OCI-M2 (cell line): ENCODE measurements at regions not wholly inside any gene's neighbourhood (a gene's known extent, or its start where the extent isn't known, plus 50 kb on each side); places are given as distances from the start of the nearest gene placed in this dataset.
"Not testable (repeated sequence)": the region's sequence is repeated elsewhere in the genome, so short reads cannot be mapped to it uniquely, and the experiment has no call there.

ENCODE experiments used
- DNase-seq: peaks from one replicate; lab custom pipeline; 2025; ENCODE audit not compliant: unreplicated experiment; lab: John Stamatoyannopoulos, UW

DNA sequence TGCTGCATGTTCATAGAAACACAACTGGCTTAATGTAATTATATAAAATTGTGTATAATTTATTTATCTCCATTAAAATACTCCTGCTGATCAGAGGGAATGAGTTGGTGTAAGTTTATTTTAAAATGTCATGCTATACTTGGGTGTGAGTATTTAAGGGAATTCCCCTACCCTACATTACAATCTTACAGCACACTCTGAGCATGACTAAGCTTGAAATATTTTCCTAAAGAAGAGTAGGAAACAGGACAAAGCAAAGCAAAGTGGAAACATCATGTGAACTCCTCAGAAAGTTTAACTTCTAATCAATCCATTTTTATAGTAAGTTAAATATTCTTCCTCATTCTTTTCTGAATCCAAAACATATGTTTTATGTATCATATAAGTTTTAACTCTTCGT lies 1271.3 kb downstream of the EFNA5 start:
- DNase-seq, result no peak

DNA sequence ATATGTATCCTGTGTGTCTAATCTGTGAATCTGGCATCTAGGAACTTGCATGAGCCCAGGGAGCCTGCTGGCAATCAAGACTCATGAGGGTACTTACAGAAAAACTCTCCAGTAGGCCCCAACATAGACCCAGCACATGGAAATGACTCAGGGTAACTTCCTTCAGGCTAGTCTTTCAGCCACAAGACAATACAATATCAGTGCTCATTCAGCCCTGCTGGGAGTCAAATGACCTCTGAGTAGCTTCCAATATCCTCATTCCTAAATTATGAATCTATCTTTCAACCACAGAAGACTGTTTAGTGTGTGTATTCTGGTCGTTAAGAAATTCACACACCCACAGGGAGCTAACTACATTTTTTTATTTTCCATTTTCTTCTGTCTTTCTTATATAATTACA lies 1273.0 kb downstream of the EFNA5 start:
- DNase-seq, result no peak

DNA sequence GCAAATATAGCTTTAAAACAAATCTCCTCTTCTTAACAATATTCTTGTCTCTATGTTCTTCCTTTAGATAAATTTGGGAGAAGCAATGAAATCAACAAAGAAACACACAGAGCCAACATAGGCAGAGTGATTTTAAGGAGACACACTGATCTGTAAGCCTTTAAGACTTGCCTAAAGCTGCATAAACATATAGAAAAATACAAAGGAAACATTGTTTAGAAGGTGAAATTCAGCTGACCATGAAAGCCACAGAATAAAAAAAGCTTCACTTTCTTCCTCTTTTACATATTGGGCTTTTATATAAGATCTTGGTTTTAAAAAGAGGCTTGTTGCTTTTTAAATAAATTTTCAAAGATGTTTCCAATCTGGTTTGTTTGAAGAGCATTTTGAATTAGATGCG lies 1277.5 kb downstream of the EFNA5 start:
- DNase-seq, result no peak

DNA sequence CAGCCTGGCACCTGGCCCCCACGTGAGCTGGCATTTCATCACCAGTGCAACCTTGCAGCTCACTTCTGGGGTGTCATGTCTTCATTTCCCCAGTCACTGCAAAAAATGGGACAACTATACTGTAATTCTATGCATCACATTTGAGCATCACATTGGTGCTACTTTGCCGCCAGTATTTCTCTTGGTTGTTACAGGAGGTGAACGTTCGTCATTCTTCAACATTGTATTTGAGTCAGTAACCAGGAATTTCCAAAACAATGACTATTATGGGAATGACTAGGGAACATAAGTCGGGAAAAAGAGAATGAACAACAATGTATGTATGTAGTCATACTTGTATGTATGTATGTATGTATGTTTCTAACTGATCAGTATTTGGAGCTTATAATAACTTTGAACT lies 1278.0 kb downstream of the EFNA5 start:
- DNase-seq, result no peak

DNA sequence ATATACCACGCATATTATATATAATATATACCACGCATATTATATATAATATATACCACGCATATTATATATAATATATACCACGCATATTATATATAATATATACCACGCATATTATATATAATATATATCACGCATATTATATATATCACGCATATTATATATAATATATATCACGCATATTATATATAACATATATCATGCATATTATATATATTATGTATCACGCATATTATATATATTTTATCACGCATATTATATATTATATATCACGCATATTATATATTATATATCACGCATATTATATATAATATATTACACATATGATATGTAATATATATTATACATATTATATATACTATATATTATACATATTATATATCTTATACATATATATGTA lies 1283.0 kb downstream of the EFNA5 start:
- DNase-seq, result not testable (repeated sequence)

DNA sequence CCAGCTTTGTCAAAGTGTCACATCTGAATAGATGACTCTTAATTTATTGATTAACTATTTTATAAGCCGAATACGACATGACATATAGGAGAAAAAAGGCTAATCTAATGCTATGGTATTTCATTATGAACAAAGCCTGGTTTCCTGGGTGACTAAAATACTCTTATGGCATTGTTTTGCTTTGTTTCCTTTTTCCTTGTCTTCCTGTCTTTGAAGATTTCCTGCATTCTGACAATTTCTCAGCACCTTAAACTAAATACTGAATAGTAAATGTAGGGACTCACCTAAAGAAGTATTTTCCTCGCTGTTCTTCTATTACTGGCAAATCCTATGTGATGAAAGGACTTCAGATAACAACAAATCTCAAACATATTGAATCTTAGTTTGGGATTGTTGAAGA lies 1284.5 kb downstream of the EFNA5 start:
- no peak for DNase-seq

DNA sequence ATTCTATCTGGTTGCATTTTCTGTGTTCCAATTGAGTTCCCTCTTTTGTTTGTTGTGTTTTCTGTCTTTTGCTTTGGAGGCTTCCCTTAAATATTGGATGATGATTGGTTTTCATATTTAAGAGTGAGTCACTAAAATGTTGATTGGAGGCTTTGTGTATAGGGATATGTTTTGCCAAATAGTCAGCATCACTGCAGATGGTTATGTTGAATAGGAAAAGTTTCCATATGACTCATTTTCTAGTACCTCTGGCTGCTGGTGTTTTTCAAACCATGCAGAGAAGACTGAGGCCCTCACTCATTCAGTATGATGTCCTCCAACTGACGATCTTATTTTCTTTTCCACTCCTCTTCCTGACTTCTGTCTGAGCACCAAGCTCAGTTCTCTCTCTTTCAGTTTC lies 1290.0 kb downstream of the EFNA5 start:
- DNase-seq, result no peak

DNA sequence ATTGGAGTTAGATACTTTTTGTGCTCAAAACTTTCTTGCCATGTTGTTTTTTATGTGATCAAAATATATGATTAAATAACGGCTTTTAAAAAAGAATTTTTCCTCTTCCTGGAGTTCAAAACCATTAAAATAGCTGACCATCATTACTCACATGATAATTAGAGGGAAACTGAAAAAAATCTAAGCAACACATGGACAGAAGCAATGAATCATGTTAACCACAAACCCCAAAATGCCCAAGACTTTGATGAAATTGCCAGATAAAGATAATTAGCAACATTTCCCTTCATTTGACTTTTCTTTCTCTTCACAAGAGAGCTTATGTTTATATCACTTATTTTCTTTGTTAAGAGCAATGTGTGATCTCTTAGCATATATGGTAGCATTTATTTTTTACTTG lies 1294.2 kb downstream of the EFNA5 start:
- DNase-seq, result no peak

DNA sequence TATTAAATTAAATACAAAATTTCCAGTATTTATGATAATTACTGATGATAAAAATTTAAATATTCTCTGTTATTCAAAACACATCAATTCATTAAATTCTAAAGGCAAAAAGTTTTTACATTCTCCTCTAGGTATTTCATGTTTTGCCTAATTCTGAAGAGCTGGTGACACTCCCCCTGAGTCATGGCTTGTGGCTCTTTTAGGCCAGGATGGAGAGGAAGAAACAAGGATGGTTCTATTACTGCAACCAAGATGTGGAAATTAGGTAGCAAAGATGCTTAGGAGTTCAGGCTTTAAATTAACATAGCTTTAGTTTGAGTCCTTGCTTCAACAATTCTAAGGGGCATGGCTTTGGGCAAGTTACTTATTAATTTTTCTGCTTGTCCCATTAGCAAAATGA lies 1295.8 kb downstream of the EFNA5 start:
- DNase-seq, result no peak

DNA sequence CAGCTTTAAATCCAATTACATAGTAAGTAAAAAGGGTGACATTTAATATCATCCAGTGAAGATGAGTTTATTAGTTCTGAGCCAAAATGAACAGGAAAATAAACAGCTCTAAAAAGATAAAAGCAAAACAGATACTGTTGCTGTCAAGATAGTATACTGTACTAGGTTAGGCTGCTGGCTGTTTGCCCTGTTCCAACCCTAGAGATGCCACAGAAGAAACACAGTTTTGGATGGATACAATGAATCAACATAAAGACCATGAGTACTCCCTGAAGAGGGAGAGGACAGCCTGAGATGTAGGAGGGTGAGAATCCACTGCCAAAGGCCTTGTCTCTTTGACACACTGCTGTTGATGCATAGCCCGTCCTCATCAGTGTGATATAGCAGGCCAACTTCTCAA lies 1302.7 kb downstream of the EFNA5 start:
- no peak for DNase-seq

DNA sequence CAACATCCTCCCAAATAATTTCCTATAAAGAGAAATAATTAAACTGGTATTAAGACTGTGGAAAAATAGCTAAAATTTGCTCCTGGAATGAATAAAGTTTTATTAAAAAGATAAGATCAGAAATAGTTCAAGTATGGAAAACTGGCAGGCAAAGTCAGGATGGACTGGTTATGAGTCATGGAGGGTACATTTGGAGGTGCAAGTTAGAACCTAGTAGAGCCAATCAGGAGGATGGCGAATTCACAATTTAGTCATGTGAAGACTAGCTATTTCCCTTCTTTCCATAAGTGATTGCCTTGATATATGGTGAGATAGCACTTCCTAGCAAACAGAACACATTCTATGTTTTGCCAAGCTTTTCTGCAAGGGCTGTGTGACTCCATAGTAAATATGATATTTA lies 1303.5 kb downstream of the EFNA5 start:
- no peak for DNase-seq

DNA sequence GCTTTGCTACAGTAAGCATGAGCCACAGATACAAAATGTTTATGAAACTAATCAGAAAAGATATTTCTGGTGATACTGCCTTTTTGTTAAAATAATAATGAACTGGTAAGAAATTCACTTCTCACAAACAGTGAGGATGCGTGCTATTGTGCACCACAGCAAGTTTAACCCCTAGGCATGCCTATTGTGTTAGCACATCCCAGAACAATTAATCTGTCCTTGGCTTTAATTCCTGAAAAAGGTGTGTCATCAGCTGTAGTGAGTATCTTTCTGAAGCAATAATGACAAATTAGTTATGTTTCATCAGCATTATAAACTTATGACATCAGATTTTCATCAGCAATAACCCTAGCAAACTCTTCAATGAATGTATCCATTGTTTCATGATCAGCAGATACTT lies 1307.2 kb downstream of the EFNA5 start:
- no peak for DNase-seq

DNA sequence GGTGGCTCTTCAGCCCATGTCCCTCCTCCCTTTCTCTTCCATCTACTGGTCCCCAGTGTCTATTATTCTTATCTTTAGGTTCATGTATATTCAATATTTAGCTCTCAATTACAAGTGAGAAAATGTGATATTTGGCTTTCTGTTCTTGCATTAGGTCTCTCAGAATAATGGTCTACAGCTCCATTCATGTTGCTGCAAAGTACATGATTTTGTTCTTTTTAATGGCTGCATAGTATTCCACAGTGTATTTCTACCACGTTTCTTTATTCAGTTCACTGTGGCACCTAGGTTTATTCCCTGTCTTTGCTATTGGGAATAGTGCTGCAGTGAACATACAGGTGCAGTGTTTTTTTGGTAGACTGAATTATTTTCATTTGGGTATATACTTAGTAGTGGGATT lies 1308.8 kb downstream of the EFNA5 start:
- no peak for DNase-seq

DNA sequence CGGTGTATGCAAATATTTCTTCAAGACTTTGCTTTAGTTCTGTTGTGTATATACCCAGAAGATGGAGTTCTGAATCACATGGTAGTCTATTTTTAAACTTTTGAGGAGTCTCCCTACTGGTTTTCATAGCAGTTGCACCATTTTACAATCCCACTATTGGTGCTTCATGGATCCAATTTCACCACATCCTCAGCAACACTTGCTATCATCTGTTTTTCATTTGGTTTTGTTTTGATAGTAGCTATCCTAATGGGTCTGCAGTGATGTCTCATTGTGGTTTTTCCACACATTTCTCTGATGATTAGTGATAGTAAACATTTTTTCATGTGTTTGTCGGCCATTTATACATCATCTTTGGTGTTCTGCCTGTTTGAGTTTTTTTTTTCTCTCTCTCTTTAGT lies 1339.3 kb downstream of the EFNA5 start:
- no peak for DNase-seq

DNA sequence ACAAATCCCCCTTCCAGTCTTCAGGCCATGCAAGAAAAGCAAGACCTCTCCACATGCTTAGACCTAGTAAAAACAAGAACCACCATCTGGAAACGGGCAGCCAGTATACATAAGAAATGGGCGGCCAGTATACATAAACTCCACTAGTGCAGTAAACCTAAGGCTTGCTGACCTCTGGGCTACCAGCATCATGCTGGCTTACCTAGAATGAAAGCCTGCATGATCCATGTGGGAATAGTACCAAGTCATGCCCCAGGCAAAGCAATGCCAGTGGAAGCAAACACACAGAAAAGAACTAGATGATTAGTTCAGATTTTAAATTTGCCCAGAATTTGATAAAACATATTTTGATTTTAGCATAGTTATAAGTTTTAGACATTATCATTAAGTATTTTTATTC lies 1346.4 kb downstream of the EFNA5 start:
- no peak for DNase-seq

DNA sequence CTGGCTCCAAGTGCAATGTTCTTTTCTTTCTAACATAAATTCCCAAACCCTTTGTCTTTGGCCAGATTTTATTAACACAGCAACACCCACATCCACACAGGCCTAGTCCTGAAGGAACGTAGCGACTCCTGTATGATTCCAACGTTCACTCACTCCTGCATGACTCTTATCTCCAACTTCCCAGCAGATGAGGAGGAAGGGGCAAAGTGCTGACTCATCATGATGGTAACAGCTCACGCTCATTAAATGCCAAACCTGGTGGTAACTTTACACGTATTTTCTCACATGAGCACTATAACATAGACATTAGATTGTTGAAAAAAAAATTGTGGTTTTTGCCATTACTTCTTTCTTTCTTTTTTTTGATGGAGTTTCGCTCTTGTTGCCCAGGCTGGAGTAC lies 1349.5 kb downstream of the EFNA5 start:
- DNase-seq, result no peak

DNA sequence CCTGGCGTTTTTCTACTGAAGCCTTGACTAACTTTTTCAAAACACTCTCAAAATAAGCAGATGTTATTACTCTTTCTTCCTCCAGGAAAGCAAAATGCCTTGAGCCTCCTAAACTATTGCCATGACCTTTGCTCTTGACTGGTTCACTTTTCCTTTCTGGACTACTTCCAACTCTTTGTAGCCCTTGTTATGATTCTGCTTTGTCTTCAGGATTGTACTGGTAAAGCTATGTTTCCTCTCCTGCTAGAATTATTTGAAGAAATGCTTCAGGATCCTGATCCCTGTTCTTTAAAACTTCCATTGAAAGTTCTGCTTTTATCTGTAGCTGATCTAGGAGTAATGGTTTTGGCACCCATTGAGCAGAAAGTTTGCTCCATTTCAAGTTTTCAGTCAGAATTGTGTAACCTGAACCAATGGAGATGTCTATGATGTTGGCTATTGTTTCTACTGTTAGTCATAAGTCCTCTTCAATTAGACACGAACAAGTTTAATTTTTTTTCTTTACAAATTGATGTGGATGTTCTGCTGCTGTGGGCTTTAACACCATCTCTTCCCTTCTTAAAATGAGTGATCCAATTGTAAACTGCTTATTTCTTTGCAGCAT lies 1356.4 kb downstream of the EFNA5 start:
- no peak for DNase-seq

DNA sequence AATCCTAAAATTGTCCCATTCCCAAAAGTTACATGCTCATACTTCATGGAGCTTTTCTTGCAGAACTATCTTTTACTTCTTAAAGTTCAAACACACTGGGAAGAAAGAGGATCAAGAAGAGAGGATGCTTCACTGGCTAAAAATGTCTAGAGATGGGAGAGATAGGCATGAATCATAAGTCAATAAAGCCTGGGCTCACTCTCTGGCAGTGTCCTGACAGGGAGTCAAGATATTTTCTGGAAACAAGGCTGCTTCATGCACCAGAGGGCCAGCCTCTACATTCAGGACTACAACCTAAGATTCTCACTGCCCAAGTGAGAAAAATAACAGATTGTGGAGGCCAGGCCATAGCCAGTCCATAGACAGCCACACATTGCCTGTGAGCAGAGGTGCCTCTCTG lies 1358.4 kb downstream of the EFNA5 start:
- DNase-seq, result no peak

DNA sequence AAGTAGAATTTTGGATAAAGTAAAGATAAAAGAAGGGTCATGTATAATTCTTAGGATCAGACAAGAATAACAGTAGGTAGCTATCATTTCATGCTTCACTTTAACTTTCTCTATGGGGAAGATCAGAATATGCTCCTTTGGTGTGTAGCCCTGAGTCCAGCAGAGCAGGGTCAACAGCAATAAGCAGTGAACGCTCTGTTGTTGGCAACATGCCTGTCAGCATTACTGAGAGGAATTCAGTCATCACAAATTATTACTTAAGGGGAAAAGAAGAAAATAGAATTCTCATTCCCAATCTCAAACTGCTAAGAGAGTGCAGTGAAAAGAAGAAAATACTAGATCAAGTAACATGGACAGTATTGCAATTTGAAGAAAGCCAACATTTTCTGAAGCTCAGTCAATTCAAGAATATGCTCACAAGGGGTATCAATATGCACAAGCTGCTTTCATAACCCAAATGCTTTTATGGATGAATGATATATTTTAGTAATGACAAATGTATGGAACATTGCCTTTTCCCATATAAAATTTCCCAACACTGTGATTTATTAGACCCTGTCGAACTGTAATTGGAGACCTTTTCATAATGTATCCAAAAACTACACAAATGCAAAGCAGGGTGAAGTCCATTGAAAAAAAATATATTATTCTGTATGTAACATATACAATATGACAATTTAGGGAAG lies 1359.4 kb downstream of the EFNA5 start:
- DNase-seq, result no peak

DNA sequence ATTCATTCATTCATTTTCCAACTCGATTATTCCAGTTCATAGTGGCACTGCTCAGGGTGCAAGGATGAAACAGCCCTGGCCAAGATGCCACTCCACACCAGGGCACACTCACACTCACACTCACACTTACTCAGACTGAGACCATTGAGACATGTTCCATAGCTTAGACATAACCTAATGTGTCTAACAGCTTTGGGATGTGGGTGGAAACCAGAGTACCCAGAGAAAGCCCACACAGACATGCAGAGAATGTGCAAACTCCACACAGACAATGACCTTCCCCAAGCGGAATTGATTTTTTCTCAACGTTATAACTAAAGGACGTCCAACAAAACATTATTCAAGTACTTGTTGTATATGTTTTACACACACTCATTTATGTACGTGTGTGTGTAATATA lies 1363.5 kb downstream of the EFNA5 start:
- DNase-seq, result no peak

DNA sequence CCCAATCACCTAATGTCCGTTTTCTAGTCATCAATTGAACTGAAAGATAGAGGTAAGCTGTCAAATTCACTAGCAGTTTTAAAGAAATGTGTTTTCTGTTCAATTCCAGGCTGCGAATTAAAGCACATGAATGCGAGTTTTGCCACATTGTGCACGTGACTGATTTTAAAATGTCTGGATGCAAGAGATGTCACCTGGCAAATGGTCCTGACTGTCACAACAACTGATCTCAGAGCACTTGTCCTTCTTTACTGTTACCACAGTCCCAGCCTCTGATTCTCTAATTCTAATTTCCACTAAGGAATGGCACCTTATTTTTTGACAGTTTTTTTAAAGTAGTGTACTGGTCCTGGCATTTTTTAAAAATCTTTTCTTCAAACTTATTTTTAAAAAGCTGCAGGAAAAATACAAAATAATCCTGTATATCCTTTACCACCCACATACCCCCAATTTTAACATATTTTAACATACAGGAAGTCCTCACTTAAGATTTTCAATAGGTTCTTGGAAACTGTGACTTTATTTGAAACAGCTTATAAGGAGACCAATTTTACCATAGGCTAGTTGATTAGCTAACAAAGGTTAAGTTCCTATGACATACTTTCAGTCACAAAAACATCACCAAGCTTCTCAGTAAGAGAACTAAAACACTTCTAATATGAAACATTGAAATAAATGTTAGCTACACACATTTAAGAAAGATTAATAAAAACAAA lies 1364.3 kb downstream of the EFNA5 start:
- DNase-seq, result no peak

DNA sequence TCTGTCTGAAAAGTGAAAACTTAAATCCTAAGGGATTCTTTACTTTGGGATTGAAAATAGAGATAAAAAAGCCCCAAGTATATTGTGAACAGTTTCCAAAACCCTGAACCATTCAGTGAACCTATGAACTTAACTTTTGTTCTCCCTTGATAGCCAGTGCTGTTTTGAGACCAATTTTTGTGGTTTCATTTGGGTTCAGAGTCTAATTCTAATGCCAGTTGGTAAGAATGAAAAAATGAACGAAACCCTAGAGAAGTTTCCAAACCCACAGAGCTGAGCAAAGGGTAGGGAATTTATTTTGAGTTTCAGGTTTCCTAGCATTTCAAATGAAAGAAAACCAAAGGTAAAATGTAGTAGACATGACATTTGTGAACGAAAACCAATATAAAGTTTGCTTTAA lies 1366.8 kb downstream of the EFNA5 start:
- no peak for DNase-seq

DNA sequence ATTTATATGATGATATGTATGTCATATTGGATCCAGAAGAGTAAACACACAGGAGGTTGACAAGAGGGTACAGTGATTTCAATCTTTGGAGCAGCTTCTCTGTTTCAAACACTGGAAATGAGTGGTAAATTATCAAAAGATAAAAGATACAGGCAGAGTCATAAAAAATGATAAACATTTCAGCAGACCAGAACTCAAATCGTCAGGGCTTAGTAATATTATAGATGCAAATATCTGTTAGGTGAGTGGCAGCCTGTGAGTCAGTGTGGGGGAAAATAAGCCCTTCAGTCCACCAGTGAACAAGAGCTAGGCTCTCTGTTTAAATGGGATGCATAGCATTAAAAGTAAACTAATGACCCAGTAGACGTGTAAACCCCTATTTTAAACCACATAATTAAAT lies 1378.1 kb downstream of the EFNA5 start:
- no peak for DNase-seq
